ENCODE measurements at regions not wholly inside any gene's neighbourhood (a gene's known extent, or its start where the extent isn't known, plus 50 kb on each side); places are given as distances from the start of the nearest gene placed in this dataset.

DNA sequence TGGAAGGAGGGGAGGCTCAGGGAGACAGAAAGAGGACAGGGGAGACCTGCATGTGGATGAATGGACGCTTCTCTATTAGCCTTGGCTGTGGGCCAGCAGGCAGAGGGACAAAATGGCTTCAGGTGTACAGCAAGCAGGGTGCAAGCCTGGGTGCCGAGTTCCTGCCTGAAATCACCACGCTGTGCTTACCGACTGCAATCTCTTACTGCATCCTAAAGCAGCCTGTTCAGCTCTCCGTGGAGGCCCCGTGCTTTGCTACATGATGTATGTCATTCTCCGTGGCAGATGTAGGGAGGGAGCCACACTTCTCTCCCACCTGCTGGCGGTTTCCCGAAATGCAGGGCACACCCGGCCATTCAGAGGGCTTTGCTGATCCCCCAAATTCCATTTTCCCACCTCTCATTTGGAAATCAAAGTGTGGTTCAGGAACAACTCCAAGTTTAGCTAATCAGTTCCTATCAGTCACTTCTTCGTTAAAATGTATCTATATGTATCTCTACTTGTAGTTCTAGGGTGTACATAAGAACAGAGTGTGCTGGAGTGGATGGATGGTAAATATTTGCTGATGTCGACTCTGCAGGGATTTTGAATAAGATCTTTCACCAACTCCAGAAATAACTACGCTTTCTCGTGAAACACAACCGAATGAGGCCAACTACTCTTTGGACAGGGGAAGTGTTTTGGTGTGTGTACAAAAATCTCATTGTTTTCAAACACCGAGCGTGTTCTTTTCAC is 122.3 kb upstream of the BACE2 start:
- Mint-ChIP-seq H3K4me1 (ENCODE audit: low read depth) (peaks cover 12% of the 10 kb centered on the region), H3K4me3 (no peak overlapping the region), H3K27ac (no peak overlapping the region), H3K27me3 (ENCODE audit: insufficient read depth) (peaks cover 9% of the 10 kb centered on the region), H3K9me3 (peaks cover 22% of the 10 kb centered on the region), H3K36me3 (ENCODE audit: low read depth) (no peaks in the 10 kb centered on the region)
- TF ChIP-seq, protein P1, sequence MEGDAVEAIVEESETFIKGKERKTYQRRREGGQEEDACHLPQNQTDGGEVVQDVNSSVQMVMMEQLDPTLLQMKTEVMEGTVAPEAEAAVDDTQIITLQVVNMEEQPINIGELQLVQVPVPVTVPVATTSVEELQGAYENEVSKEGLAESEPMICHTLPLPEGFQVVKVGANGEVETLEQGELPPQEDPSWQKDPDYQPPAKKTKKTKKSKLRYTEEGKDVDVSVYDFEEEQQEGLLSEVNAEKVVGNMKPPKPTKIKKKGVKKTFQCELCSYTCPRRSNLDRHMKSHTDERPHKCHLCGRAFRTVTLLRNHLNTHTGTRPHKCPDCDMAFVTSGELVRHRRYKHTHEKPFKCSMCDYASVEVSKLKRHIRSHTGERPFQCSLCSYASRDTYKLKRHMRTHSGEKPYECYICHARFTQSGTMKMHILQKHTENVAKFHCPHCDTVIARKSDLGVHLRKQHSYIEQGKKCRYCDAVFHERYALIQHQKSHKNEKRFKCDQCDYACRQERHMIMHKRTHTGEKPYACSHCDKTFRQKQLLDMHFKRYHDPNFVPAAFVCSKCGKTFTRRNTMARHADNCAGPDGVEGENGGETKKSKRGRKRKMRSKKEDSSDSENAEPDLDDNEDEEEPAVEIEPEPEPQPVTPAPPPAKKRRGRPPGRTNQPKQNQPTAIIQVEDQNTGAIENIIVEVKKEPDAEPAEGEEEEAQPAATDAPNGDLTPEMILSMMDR (IDR thresholded peaks at IDR 0.05), result peak; percentile 54
- no peak for DNase-seq

DNA sequence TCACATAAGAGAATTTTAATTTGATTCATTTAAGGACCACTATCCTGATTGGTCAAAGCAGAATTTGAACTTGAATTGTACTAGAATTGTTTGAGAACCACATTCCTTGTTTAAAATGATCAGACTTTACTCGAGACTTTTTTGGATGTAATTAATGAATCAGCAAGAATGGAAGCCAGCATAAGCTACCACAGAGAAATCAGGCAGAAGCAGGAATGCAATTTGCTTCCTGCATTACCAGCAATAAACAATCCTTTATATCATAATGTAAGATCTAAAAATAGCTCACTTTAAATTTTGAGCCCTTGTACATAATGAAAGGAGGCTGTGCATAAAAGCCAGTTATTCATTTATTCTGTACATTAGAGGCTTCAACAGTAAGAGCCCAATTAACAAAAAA is 119.8 kb upstream of the BACE2 start:
- Mint-ChIP-seq H3K27ac (no peak overlapping the region), H3K9me3 (peaks cover 12% of the 10 kb centered on the region), H3K4me1 (ENCODE audit: low read depth) (peaks cover 12% of the 10 kb centered on the region), H3K36me3 (ENCODE audit: low read depth) (no peaks in the 10 kb centered on the region), H3K27me3 (ENCODE audit: insufficient read depth) (peaks cover 7% of the 10 kb centered on the region), H3K4me3 (no peak overlapping the region)
- DNase-seq, result peak; percentile 13
- TF ChIP-seq, protein P1 (IDR thresholded peaks at IDR 0.05), result no peak

DNA sequence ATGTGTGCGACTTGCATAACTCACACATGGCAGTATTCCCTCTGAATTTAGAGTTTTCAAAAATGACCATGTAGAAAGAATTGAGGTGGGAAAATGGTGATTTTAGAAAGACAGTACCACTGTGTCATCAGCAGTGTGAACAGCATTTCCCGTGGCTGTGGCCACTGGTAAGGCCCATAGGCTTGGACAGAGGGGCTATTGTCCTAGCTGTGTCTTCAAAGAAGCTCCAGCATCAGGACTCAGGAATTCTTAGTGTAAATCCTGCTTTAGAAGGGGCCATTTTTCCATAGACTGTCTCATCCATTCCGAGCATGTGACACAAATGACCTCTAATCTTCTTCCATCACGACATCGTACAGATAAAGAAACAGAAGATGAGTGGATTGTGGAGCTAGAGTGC is 119.3 kb upstream of the BACE2 start:
- Mint-ChIP-seq H3K4me3 (no peak overlapping the region), H3K27ac (no peak overlapping the region), H3K27me3 (ENCODE audit: insufficient read depth) (peaks cover 7% of the 10 kb centered on the region), H3K36me3 (ENCODE audit: low read depth) (no peaks in the 10 kb centered on the region), H3K9me3 (peaks cover 12% of the 10 kb centered on the region), H3K4me1 (ENCODE audit: low read depth) (peaks cover 12% of the 10 kb centered on the region)
- no peak for DNase-seq
- TF ChIP-seq, protein P1 (IDR thresholded peaks at IDR 0.05), result no peak

DNA sequence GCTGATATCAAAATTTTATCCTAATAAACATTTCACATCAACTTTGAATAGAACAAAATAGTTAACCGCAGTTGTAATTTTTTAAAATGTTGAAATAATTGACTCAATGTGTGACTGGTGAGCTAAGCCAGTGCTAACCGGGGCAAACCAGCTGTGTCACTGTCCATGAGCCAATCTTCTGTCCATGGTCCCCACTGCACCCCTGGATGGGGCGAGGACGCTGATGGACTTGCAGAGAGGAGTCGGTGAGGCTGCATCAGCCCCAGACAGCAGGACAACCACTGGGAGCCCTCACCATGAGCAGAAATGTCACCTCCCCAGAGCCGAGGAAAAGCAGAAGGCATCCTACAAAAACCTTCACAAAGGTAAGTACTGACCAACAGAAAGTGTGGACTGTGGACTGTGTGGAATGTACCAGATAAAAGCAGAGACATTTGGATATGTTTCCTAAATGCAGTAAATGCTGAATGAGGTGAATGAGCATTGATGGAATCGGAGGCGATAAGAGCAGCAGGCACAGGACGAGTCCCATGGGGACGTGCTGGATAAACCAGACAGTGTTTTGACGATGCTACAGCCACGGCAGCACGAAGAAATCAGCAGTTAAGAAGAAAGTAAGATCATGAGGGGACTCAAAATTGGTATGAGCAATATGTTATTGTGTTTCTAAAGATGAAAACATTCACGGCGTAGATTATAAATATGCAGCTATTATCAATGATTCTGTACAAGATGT is 115.0 kb upstream of the BACE2 start:
- Mint-ChIP-seq H3K4me1 (ENCODE audit: low read depth) (peaks cover 12% of the 10 kb centered on the region), H3K27ac (no peak overlapping the region), H3K36me3 (ENCODE audit: low read depth) (no peaks in the 10 kb centered on the region), H3K4me3 (no peak overlapping the region), H3K27me3 (ENCODE audit: insufficient read depth) (peaks cover 2% of the 10 kb centered on the region; the same call in 1 of the 2 replicates), H3K9me3 (peaks cover 7% of the 10 kb centered on the region)
- DNase-seq, result no peak
- TF ChIP-seq, protein P1 (IDR thresholded peaks at IDR 0.05), result no peak

DNA sequence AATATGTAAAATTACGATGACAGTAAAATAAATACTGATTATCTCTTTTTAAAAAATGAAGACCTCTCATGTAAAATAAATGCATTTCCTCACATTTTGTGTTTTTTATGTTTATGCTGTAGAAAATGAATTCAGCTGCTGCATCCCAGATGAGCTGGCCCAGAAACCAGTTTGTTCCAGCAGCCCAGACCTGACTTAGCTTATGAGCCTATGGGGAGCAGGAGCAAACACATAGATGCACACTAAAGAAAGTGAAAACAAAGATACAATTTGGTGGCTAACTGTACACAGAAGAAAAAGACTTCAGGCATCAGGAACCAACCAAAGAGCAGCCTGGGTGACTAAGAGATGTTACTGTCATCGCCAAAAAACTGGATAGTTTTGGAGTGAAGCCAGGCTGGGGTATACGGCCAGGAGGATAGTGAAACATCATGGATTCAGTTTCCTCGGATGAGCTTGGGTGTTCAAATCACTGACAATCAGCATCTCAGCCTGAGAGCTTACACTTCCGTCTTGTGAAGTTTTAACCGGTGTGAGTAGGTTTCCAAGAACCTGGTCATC is 113.9 kb upstream of the BACE2 start:
- Mint-ChIP-seq H3K36me3 (ENCODE audit: low read depth) (no peaks in the 10 kb centered on the region), H3K4me1 (ENCODE audit: low read depth) (peaks cover 6% of the 10 kb centered on the region; the same call in 1 of the 2 replicates), H3K4me3 (no peak overlapping the region), H3K27me3 (ENCODE audit: insufficient read depth) (peaks cover 2% of the 10 kb centered on the region; the same call in 1 of the 2 replicates), H3K9me3 (peaks cover 7% of the 10 kb centered on the region), H3K27ac (no peak overlapping the region)
- TF ChIP-seq, protein P1 (IDR thresholded peaks at IDR 0.05), result no peak
- DNase-seq, result peak; percentile 17
